Ovary (tissue), 3 donors: ENCODE measurements at regions not wholly inside any gene's neighbourhood (a gene's known extent, or its start where the extent isn't known, plus 50 kb on each side); places are given as distances from the start of the nearest gene placed in this dataset.

Source experiments
- CTCF ChIP-seq, 3 donors: fragments of 450-650 bp in 2 of 3; fragments of 200-600 bp in 1 of 3; IDR thresholded peaks; one replicate each; pipeline versions ENCODE4 v1.5.1 to v1.8.0; 2016 to 2022; ENCODE audit warnings: antibody characterized with exemption in 3 of 3, mild to moderate bottlenecking in 1 of 3
- POLR2A ChIP-seq: fragments of 450-650 bp; IDR thresholded peaks from one replicate; pipeline ENCODE4 v1.6.1; 2017; ENCODE audit warnings: antibody characterized with exemption, mild to moderate bottlenecking, moderate library complexity
- donor health status: DM: no; HTN: no; CAD: no.

DNA sequence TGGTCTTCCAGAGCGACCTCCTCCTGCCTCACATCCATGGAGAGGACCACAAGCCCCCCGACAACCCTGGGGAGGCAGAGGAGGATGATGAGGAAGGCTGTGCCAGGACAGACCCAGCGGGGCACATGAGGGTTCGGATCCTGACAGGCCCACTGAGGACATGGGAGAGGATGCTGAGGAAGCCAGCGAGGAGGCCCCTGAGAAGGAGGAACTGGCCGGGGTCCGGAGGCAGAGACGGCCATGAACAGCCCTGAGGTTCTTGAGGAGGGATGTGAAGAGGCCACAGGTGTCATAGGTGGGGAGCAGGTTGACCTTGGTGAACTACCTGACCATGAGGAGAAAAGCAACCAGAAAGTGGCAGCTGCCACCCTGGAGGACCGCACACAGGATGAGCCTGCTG, 54.9 kb upstream of the WNT7A start:
- TF ChIP-seq POLR2A (no peak), CTCF (IDR thresholded peaks at IDR 0.05) (no peak)
